Mammary epithelial cell (primary cell): ENCODE measurements at regions not wholly inside any gene's neighbourhood (a gene's known extent, or its start where the extent isn't known, plus 50 kb on each side); places are given as distances from the start of the nearest gene placed in this dataset.

Experiments
- CTCF ChIP-seq, 2 donors: IDR thresholded peaks in 1 of 2; conservative IDR thresholded peaks in 1 of 2; 2 replicates each; pipeline ENCODE4 v1.5.1; 2011 to 2012; ENCODE audit warnings: inconsistent platforms in 2 of 2, low read length in 2 of 2, mild to moderate bottlenecking in 2 of 2, control low read depth in 1 of 2, low read depth in 1 of 2; ENCODE audit not compliant: insufficient read depth in 1 of 2; ENCODE audit errors: extremely low read depth in 1 of 2
- EZH2 ChIP-seq: IDR thresholded peaks from 2 replicates; pipeline ENCODE4 v1.6.1; 2012; ENCODE audit warnings: low read length, inconsistent platforms, borderline replicate concordance

- no peak for TF ChIP-seq CTCF (conservative IDR thresholded peaks at IDR 0.05 in 1 of 2, IDR thresholded peaks at IDR 0.05 in 1 of 2; ENCODE audit: extremely low read depth in 1 of 2, insufficient read depth in 1 of 2, low read depth in 1 of 2, low read length in 2 of 2)
- TF ChIP-seq EZH2: no peak
Observed at GRCh38 chr9:14488421-14489190, 174.7 kb upstream of the NFIB start.
